GM12878 (cell line): ENCODE measurements at regions not wholly inside any gene's neighbourhood (a gene's known extent, or its start where the extent isn't known, plus 50 kb on each side); places are given as distances from the start of the nearest gene placed in this dataset.

Experiments
- ATAC-seq: fragments of 200-7000 bp; cut with Tn5 transposase; 3 replicates; pipeline ENCODE4 v1.9.1; 2020; ENCODE audit warnings: mild to moderate bottlenecking, moderate library complexity
- BruUV-seq: library from RNA; stranded (reverse); fragments of 400-500 nt; replicated peaks from 2 replicates; lab custom pipeline; 2021; lab: Mats Ljungman, UMichigan
- CTCF ChIA-PET: fragments of 300-600 bp; sonication (Branson Sonifier 250); formaldehyde crosslinking; extraction: SDS; loops from one replicate; lab custom pipeline; 2021; ENCODE audit warnings: inconsistent platforms; lab: Yijun Ruan, JAX
- POLR2A ChIA-PET: fragments of 350-600 bp; formaldehyde crosslinking; extraction: SDS; loops from one replicate; lab custom pipeline; 2021; ENCODE audit warnings: inconsistent platforms; lab: Charles Lee
- RAD21 ChIA-PET: fragments of 300-600 bp; sonication (Branson Sonifier 250); formaldehyde crosslinking; loops from one replicate; lab custom pipeline; 2023; ENCODE audit warnings: antibody characterized with exemption; ENCODE audit not compliant: unreplicated experiment; lab: Charles Lee
- SMC1A ChIA-PET: fragments of 300-600 bp; sonication (Branson Sonifier 250); formaldehyde crosslinking; loops from one replicate; lab custom pipeline; 2023; ENCODE audit not compliant: unreplicated experiment, uncharacterized antibody; lab: Charles Lee
- DNase-seq: peaks from one replicate; pipeline ENCODE4 v3.0.0-alpha.2; 2011; ENCODE audit warnings: low read depth, low spot score
- FAIRE-seq: peaks from 3 replicates; lab custom pipeline; 2011; peaks lifted over from hg19 to GRCh38; lab: Jason Lieb, UNC
- H2AFZ ChIP-seq: 2 replicates; pipeline ENCODE4 v1.6.0; 2011; ENCODE audit warnings: low read depth, low read length, control low read depth; ENCODE audit not compliant: control insufficient read depth
- H3K27ac ChIP-seq: 2 replicates; pipeline ENCODE4 v1.5.1; 2011; ENCODE audit warnings: control low read depth; ENCODE audit not compliant: control insufficient read depth, insufficient read depth
- H3K27me3 ChIP-seq, 2 experiments: replicated peaks in 1 of 2; 2 replicates each; pipeline versions ENCODE4 v1.6.0 to v1.6.1; 2011; ENCODE audit warnings: low read length in 1 of 2; ENCODE audit not compliant: control insufficient read depth in 2 of 2, insufficient read depth in 2 of 2
- H3K36me3 ChIP-seq, 2 experiments: 2 replicates each; pipeline ENCODE4 v1.5.1; 2011; ENCODE audit warnings: low read length in 1 of 2; ENCODE audit not compliant: control insufficient read depth in 2 of 2, insufficient read depth in 2 of 2
- H3K4me1 ChIP-seq: 2 replicates; pipeline ENCODE4 v1.6.1; 2011; ENCODE audit warnings: mild to moderate bottlenecking, low read length, moderate library complexity, mixed read lengths; ENCODE audit not compliant: control insufficient read depth, insufficient read depth
- H3K4me2 ChIP-seq: 2 replicates; pipeline ENCODE4 v1.6.0; 2011; ENCODE audit warnings: control low read depth; ENCODE audit not compliant: control insufficient read depth, insufficient read depth
- H3K4me3 ChIP-seq: fragments of 200-600 bp; sonication (generic); 2 replicates; pipeline ENCODE4 v1.5.1; 2016
- H3K79me2 ChIP-seq: 2 replicates; pipeline ENCODE4 v1.6.0; 2011; ENCODE audit warnings: low read length; ENCODE audit not compliant: control insufficient read depth, insufficient read depth
- H3K9ac ChIP-seq: 2 replicates; pipeline ENCODE4 v1.8.0; 2011; ENCODE audit warnings: low read length, control low read depth, mixed read lengths; ENCODE audit not compliant: control insufficient read depth, insufficient read depth
- H3K9me3 ChIP-seq: replicated peaks from 3 replicates; pipeline ENCODE4 v1.5.1; 2011; ENCODE audit warnings: mild to moderate bottlenecking, low read length; ENCODE audit not compliant: control insufficient read depth, insufficient read depth
- H4K20me1 ChIP-seq: 2 replicates; pipeline ENCODE4 v1.6.0; 2011; ENCODE audit not compliant: control insufficient read depth, insufficient read depth
- BCL11A ChIP-seq: IDR thresholded peaks from 2 replicates; pipeline ENCODE4 v1.6.1; 2011; ENCODE audit warnings: low read depth, low read length
- NFYB ChIP-seq: IDR thresholded peaks from 2 replicates; pipeline ENCODE4 v1.6.1; 2011; ENCODE audit warnings: low read depth, mild to moderate bottlenecking, low read length, improper control_type of control experiment, moderate library complexity; ENCODE audit not compliant: insufficient read depth
- PAX5 ChIP-seq: IDR thresholded peaks from 2 replicates; pipeline ENCODE4 v1.6.1; 2011; ENCODE audit warnings: low read depth, low read length, borderline replicate concordance
- POLR2AphosphoS2 ChIP-seq: IDR thresholded peaks from 2 replicates; pipeline ENCODE4 v1.6.1; 2011; ENCODE audit warnings: low read depth, mild to moderate bottlenecking, low read length, improper control_type of control experiment, moderate library complexity
- SP1 ChIP-seq: IDR thresholded peaks from one replicate; pipeline ENCODE4 v1.6.1; 2011; ENCODE audit warnings: low read depth, low read length
- TBL1XR1 ChIP-seq: IDR thresholded peaks from 2 replicates; pipeline ENCODE4 v1.6.1; 2012; ENCODE audit warnings: low read depth, low read length, improper control_type of control experiment
- ZNF217 ChIP-seq: fragments of 450-650 bp; IDR thresholded peaks from 2 replicates; pipeline ENCODE4 v1.6.1; 2017; ENCODE audit warnings: antibody characterized with exemption, mild to moderate bottlenecking
- WGBS: methylation state at CpG from one replicate; pipeline ENCODE4 v1.1.6; 2016; ENCODE audit warnings: low lambda C conversion rate; ENCODE audit not compliant: insufficient replicate concordance, insufficient coverage; ENCODE audit errors: missing lambda C conversion rate; 5-methylcytosine and 5-hydroxymethylcytosine counted together
- in situ Hi-C: fragments of 300-500 bp; cut with MboI; formaldehyde crosslinking; loops from 9 replicates; pipeline ENCODE4 v1.14.3; 2018; ENCODE audit warnings: mixed read lengths
- intact Hi-C: fragments of 100-400 bp; cut with micrococcal nuclease; formaldehyde crosslinking; loops from one replicate; pipeline ENCODE4 v1.14.2; 2022; ENCODE audit not compliant: unreplicated experiment
- TF ChIP-seq, protein P1 (sequence below): IDR thresholded peaks from 2 replicates; pipeline ENCODE4 v1.6.1; 2011; ENCODE audit warnings: low read depth, low read length, improper control_type of control experiment, borderline replicate concordance
- TF ChIP-seq, protein P2 (sequence below): fragments of 450-650 bp; IDR thresholded peaks from 2 replicates; pipeline ENCODE4 v1.6.1; 2017; ENCODE audit warnings: mild to moderate bottlenecking, moderate library complexity
- TF ChIP-seq, protein P3 (sequence below): fragments of 450-650 bp; IDR thresholded peaks from 2 replicates; pipeline ENCODE4 v1.6.1; 2014; ENCODE audit warnings: mild to moderate bottlenecking
- TF ChIP-seq, protein P4 (sequence below): IDR thresholded peaks from 2 replicates; pipeline ENCODE4 v1.6.1; 2012; ENCODE audit warnings: low read length, inconsistent platforms
- TF ChIP-seq, protein P5 (sequence below): fragments of 450-650 bp; IDR thresholded peaks from 2 replicates; pipeline ENCODE4 v1.6.1; 2017; ENCODE audit warnings: mild to moderate bottlenecking, low read depth, inconsistent platforms; ENCODE audit not compliant: poor library complexity, severe bottlenecking

DNA sequence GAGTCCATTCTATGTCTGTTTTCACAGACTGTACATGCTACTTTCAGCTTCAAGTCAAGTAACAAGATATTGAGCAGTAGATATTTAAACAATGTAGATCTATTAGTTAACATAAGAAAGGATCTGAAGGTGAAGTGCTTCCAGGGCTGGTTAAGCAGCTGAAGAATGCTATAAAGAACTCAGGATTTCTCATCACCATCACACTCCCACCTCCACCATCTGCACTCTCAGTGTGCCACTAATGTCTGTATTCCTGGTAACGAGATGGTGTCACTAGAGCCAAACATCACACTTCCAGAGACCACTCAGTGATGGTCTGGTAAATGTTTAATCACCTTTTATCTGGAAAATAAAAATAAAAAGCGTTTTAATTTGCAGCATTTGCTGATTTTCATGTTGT lies 224.0 kb upstream of the FERD3L start:
- no peak overlapping the region for H3K9ac ChIP-seq
- TF ChIP-seq TBL1XR1 = no peak
- TF ChIP-seq, protein P1, sequence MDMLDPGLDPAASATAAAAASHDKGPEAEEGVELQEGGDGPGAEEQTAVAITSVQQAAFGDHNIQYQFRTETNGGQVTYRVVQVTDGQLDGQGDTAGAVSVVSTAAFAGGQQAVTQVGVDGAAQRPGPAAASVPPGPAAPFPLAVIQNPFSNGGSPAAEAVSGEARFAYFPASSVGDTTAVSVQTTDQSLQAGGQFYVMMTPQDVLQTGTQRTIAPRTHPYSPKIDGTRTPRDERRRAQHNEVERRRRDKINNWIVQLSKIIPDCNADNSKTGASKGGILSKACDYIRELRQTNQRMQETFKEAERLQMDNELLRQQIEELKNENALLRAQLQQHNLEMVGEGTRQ = no peak
- TF ChIP-seq SP1 = no peak
- TF ChIP-seq ZNF217 = no peak
- TF ChIP-seq, protein P2, sequence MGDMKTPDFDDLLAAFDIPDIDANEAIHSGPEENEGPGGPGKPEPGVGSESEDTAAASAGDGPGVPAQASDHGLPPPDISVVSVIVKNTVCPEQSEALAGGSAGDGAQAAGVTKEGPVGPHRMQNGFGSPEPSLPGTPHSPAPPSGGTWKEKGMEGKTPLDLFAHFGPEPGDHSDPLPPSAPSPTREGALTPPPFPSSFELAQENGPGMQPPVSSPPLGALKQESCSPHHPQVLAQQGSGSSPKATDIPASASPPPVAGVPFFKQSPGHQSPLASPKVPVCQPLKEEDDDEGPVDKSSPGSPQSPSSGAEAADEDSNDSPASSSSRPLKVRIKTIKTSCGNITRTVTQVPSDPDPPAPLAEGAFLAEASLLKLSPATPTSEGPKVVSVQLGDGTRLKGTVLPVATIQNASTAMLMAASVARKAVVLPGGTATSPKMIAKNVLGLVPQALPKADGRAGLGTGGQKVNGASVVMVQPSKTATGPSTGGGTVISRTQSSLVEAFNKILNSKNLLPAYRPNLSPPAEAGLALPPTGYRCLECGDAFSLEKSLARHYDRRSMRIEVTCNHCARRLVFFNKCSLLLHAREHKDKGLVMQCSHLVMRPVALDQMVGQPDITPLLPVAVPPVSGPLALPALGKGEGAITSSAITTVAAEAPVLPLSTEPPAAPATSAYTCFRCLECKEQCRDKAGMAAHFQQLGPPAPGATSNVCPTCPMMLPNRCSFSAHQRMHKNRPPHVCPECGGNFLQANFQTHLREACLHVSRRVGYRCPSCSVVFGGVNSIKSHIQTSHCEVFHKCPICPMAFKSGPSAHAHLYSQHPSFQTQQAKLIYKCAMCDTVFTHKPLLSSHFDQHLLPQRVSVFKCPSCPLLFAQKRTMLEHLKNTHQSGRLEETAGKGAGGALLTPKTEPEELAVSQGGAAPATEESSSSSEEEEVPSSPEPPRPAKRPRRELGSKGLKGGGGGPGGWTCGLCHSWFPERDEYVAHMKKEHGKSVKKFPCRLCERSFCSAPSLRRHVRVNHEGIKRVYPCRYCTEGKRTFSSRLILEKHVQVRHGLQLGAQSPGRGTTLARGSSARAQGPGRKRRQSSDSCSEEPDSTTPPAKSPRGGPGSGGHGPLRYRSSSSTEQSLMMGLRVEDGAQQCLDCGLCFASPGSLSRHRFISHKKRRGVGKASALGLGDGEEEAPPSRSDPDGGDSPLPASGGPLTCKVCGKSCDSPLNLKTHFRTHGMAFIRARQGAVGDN = no peak
- TF ChIP-seq BCL11A = no peak
- no peak for TF ChIP-seq POLR2AphosphoS2
- TF ChIP-seq, protein P3, sequence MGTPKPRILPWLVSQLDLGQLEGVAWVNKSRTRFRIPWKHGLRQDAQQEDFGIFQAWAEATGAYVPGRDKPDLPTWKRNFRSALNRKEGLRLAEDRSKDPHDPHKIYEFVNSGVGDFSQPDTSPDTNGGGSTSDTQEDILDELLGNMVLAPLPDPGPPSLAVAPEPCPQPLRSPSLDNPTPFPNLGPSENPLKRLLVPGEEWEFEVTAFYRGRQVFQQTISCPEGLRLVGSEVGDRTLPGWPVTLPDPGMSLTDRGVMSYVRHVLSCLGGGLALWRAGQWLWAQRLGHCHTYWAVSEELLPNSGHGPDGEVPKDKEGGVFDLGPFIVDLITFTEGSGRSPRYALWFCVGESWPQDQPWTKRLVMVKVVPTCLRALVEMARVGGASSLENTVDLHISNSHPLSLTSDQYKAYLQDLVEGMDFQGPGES = no peak
- no peak for TF ChIP-seq PAX5
- TF ChIP-seq, protein P4, sequence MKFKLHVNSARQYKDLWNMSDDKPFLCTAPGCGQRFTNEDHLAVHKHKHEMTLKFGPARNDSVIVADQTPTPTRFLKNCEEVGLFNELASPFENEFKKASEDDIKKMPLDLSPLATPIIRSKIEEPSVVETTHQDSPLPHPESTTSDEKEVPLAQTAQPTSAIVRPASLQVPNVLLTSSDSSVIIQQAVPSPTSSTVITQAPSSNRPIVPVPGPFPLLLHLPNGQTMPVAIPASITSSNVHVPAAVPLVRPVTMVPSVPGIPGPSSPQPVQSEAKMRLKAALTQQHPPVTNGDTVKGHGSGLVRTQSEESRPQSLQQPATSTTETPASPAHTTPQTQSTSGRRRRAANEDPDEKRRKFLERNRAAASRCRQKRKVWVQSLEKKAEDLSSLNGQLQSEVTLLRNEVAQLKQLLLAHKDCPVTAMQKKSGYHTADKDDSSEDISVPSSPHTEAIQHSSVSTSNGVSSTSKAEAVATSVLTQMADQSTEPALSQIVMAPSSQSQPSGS = no peak
- TF ChIP-seq NFYB = no peak
- TF ChIP-seq, protein P5, sequence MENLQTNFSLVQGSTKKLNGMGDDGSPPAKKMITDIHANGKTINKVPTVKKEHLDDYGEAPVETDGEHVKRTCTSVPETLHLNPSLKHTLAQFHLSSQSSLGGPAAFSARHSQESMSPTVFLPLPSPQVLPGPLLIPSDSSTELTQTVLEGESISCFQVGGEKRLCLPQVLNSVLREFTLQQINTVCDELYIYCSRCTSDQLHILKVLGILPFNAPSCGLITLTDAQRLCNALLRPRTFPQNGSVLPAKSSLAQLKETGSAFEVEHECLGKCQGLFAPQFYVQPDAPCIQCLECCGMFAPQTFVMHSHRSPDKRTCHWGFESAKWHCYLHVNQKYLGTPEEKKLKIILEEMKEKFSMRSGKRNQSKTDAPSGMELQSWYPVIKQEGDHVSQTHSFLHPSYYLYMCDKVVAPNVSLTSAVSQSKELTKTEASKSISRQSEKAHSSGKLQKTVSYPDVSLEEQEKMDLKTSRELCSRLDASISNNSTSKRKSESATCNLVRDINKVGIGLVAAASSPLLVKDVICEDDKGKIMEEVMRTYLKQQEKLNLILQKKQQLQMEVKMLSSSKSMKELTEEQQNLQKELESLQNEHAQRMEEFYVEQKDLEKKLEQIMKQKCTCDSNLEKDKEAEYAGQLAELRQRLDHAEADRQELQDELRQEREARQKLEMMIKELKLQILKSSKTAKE = no peak
- DNase-seq (no peak), ATAC-seq (no peak), FAIRE-seq (no peak)
- H3K4me1 ChIP-seq = no peaks in the 10 kb centered on the region
- no peak overlapping the region for H3K27ac ChIP-seq
- no peaks in the 10 kb centered on the region for H3K36me3 ChIP-seq
- H3K4me3 ChIP-seq = no peak overlapping the region
- in situ Hi-C loops (no loop called here), intact Hi-C loops (no loop called here)
- no peak overlapping the region for H2AFZ ChIP-seq
- SMC1A ChIA-PET = interaction anchor here (1.2 kb wide), 1 partner anchor 28 kb away, joined by 3 read pairs; no protein-coding TSS in a partner anchor
- no peaks in the 10 kb centered on the region for H3K79me2 ChIP-seq
- WGBS = 4% methylated on average over 2 of the region's 2 CpGs
- no TSS peak for BruUV-seq
- RAD21 ChIA-PET = no interaction called here
- CTCF ChIA-PET = no interaction called here
- H3K27me3 ChIP-seq = no peaks in the 10 kb centered on the region
- no peak overlapping the region for H3K4me2 ChIP-seq
- POLR2A ChIA-PET = no interaction called here
- H3K9me3 ChIP-seq = no peaks in the 10 kb centered on the region
- no peaks in the 10 kb centered on the region for H4K20me1 ChIP-seq
